ENCODE measurements at regions not wholly inside any gene's neighbourhood (a gene's known extent, or its start where the extent isn't known, plus 50 kb on each side); places are given as distances from the start of the nearest gene placed in this dataset.

GRCh38 chr13:88472316-88472715, 801.1 kb downstream of the SLITRK5 start:
- TF ChIP-seq CBX3 (IDR thresholded peaks at IDR 0.05; ENCODE audit: low read depth) (no peak), POLR2AphosphoS5 (IDR thresholded peaks at IDR 0.05; ENCODE audit: low read depth, low read length) (no peak), ZBTB33 (IDR thresholded peaks at IDR 0.05; ENCODE audit: extremely low read depth, insufficient replicate concordance, low read length) (no peak), RAD21 (IDR thresholded peaks at IDR 0.05; ENCODE audit: low read depth) (no peak), EZH2 (IDR thresholded peaks at IDR 0.05) (no peak)

Data from HCT116 (cell line).